Right lobe of liver (tissue), 6 donors: ENCODE measurements at regions not wholly inside any gene's neighbourhood (a gene's known extent, or its start where the extent isn't known, plus 50 kb on each side); places are given as distances from the start of the nearest gene placed in this dataset.
"Not testable (repeated sequence)": the region's sequence is repeated elsewhere in the genome, so short reads cannot be mapped to it uniquely, and the experiment has no call there.

Source experiments
- ATAC-seq, 4 donors: fragments of 200-7000 bp; cut with Tn5 transposase; one replicate each; pipeline ENCODE4 v1.9.1; 2020; ENCODE audit warnings: mild to moderate bottlenecking in 4 of 4, moderate library complexity in 4 of 4
- DNase-seq, 3 donors: peaks; one replicate each; pipeline ENCODE4 v3.0.0-alpha.2; 2020
- H3K27ac ChIP-seq, 3 donors: fragments of 200-600 bp; one replicate each; pipeline ENCODE4 v1.8.0; 2022
- H3K27me3 ChIP-seq, 2 donors: fragments of 200-600 bp; one replicate each; pipeline ENCODE4 v1.8.0; 2022
- H3K36me3 ChIP-seq, 4 donors: fragments of 200-600 bp; sonication (generic) in 1 of 4; one replicate each; pipeline versions ENCODE4 v1.5.1 to v1.8.0; 2017 to 2022; ENCODE audit warnings: control low read depth in 1 of 4
- H3K4me1 ChIP-seq, 4 donors: fragments of 200-600 bp; sonication (generic) in 1 of 4; one replicate each; pipeline versions ENCODE4 v1.5.1 to v1.8.0; 2017 to 2022; ENCODE audit warnings: control low read depth in 1 of 4
- H3K4me3 ChIP-seq, 3 donors: fragments of 200-600 bp; one replicate each; pipeline ENCODE4 v1.8.0; 2022
- H3K9me3 ChIP-seq, 4 donors: fragments of 200-600 bp; sonication (generic) in 1 of 4; one replicate each; pipeline versions ENCODE4 v1.5.1 to v1.8.0; 2017 to 2022; ENCODE audit warnings: control low read depth in 1 of 4
- CTCF ChIP-seq, 4 donors: fragments of 200-600 bp in 3 of 4; fragments of 450-650 bp in 1 of 4; IDR thresholded peaks; one replicate each; pipeline versions ENCODE4 v1.5.1 to v1.8.0; 2016 to 2022; ENCODE audit warnings: antibody characterized with exemption in 4 of 4, mild to moderate bottlenecking in 2 of 4
- POLR2A ChIP-seq: fragments of 450-650 bp; IDR thresholded peaks from one replicate; pipeline ENCODE4 v1.6.1; 2017; ENCODE audit warnings: antibody characterized with exemption, mild to moderate bottlenecking
- WGBS: methylation state at CpG from one replicate; pipeline ENCODE4 v1.1.6; 2018; ENCODE audit warnings: low coverage, low lambda C conversion rate; ENCODE audit not compliant: insufficient coverage; ENCODE audit errors: missing lambda C conversion rate; 5-methylcytosine and 5-hydroxymethylcytosine counted together
- intact Hi-C, 2 donors: fragments of 100-400 bp; cut with DNase I; formaldehyde crosslinking; loops; one replicate each; pipeline versions ENCODE4 v1.11.2 to v1.14.1; 2022
- donor health status: DM: no; HTN: yes; CAD: no.
- donor health status: DM: no; HTN: no; CAD: no.
- donor health status: DM: no; HTN: no; CAD: no.
- donor health status: DM: no; HTN: yes; CAD: no.
- donor health status: DM: no; HTN: yes; CAD: no.

- no peak overlapping the region for H3K27ac ChIP-seq
- 53% methylated on average over 3 of the region's 3 CpGs for WGBS
- no peak for ATAC-seq
These were observed 323.0 kb downstream of the VRK1 start for GRCh38 chr14:97120204-97120603.

GRCh38 chr14:97120611-97121031 is 323.4 kb downstream of the VRK1 start:
- no peak for DNase-seq

More at GRCh38 chr14:97120204-97120603, 323.0 kb downstream of the VRK1 start:
- H3K4me3 ChIP-seq, result no peak overlapping the region
- H3K4me1 ChIP-seq, result no peaks in the 10 kb centered on the region
- no peak for DNase-seq
- no peaks in the 10 kb centered on the region for H3K36me3 ChIP-seq
- H3K9me3 ChIP-seq, result no peaks in the 10 kb centered on the region
- TF ChIP-seq POLR2A, result no peak
- TF ChIP-seq CTCF (IDR thresholded peaks at IDR 0.05), result no peak
- no peaks in the 10 kb centered on the region for H3K27me3 ChIP-seq
- intact Hi-C loops, result no loop called here

GRCh38 chr14:97129639-97130038 is 332.5 kb downstream of the VRK1 start:
- Histone ChIP-seq H3K9me3 (no peaks in the 10 kb centered on the region), H3K36me3 (no peaks in the 10 kb centered on the region), H3K4me1 (no peaks in the 10 kb centered on the region), H3K27ac (no peak overlapping the region), H3K4me3 (no peak overlapping the region), H3K27me3 (no peaks in the 10 kb centered on the region)
- TF ChIP-seq POLR2A (no peak), CTCF (IDR thresholded peaks at IDR 0.05) (no peak)
- no peak for ATAC-seq
- 95% methylated on average over 2 of the region's 2 CpGs for WGBS
- intact Hi-C loops, result no loop called here
- no peak for DNase-seq

More at GRCh38 chr14:97120611-97121031, 323.4 kb downstream of the VRK1 start:
- H3K27ac ChIP-seq, result no peak overlapping the region
- intact Hi-C loops, result no loop called here
- no peaks in the 10 kb centered on the region for H3K27me3 ChIP-seq
- WGBS, result 35% methylated on average over 2 of the region's 2 CpGs
- H3K4me3 ChIP-seq, result no peak overlapping the region
- no peak for ATAC-seq
- TF ChIP-seq CTCF (IDR thresholded peaks at IDR 0.05) (no peak), POLR2A (no peak)
- no peaks in the 10 kb centered on the region for H3K36me3 ChIP-seq
- no peaks in the 10 kb centered on the region for H3K9me3 ChIP-seq
- H3K4me1 ChIP-seq, result no peaks in the 10 kb centered on the region

- DNase-seq, H3K27ac ChIP-seq, ATAC-seq, H3K4me3 ChIP-seq, intact Hi-C loops, H3K36me3 ChIP-seq, H3K9me3 ChIP-seq, H3K27me3 ChIP-seq, H3K4me1 ChIP-seq: not testable (repeated sequence)
- WGBS, result 87% methylated on average over 1 of the region's 1 CpG
These were observed 338.7 kb downstream of the VRK1 start for GRCh38 chr14:97135847-97136246.

GRCh38 chr14:97137705-97138104 is 340.5 kb downstream of the VRK1 start:
- Histone ChIP-seq H3K9me3 (no peaks in the 10 kb centered on the region), H3K4me3 (no peak overlapping the region), H3K36me3 (no peaks in the 10 kb centered on the region), H3K27me3 (no peaks in the 10 kb centered on the region), H3K27ac (no peak overlapping the region), H3K4me1 (no peaks in the 10 kb centered on the region)
- TF ChIP-seq CTCF (IDR thresholded peaks at IDR 0.05), result no peak
- TF ChIP-seq POLR2A, result no peak
- no peak for ATAC-seq
- intact Hi-C loops, result no loop called here
- DNase-seq, result no peak
- WGBS, result 59% methylated on average over 7 of the region's 7 CpGs
